HG03457 (cell line): ENCODE measurements at regions not wholly inside any gene's neighbourhood (a gene's known extent, or its start where the extent isn't known, plus 50 kb on each side); places are given as distances from the start of the nearest gene placed in this dataset.

ENCODE experiments used
- ATAC-seq: cut with Tn5 transposase; IDR thresholded peaks from one replicate; pipeline ENCODE4 v1.9.1; 2021; ENCODE audit warnings: moderate number of reproducible peaks; ENCODE audit not compliant: unreplicated experiment

DNA sequence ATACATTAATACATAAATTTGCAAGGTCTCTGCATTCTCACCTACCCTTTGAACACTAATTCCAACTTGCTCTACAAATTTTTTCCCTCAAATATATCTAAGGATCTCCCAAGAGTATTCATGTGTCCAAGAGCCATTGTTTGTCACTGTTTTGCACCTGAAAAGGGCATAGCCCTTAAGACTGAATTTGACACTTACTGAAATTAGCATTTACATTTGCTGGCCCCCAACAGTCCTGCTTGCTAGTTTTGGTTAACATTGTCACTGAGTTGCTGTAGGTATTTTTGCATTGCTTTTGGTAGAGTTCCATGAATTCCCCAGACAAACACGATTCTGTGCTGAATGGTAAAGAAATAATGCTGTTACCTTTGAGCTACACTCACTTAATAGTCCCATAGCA lies 57.3 kb downstream of the KCNA4 start:
- ATAC-seq = no peak

DNA sequence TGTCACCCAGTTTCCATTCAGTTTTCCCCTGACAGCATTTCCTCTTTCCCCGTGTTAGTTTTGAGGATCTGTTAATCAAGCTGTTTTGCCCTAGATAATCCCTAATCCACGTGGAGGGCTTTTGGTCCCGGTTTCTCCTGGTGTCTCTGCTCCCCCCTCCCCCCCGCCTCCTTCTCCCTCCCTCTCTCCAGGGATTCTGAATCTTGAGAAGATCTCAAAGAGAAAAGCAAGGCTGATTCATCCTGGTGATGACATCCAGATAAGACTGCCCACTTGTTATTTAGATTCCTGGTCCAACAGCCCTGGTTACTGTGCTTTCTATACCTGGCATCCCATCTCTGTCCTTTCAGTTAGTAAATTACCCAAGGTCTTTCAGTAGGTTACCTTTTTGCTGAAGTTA lies 59.4 kb downstream of the KCNA4 start:
- ATAC-seq = no peak

DNA sequence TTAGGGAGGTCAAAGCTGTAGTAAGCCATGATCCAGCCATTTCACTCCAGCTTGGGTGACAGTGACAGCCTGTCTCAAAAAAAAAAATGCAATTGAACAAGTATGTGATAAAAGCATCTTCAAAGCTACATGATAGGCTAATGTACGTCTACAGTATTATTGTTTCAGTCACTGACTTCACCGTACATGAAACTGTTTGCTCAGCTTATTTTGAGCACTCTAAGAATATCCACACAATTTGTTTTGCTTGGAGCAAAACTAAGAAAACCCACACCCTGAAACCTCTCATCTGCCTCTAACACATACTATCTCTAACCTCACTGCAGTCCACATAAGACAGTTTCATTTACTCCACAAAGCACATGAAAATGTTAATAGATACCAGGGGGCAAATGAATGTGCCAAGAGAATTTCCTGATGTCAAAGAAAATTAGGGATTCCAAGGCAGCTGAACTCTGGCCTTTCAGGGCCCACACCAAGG lies 60.7 kb downstream of the KCNA4 start:
- ATAC-seq = no peak

DNA sequence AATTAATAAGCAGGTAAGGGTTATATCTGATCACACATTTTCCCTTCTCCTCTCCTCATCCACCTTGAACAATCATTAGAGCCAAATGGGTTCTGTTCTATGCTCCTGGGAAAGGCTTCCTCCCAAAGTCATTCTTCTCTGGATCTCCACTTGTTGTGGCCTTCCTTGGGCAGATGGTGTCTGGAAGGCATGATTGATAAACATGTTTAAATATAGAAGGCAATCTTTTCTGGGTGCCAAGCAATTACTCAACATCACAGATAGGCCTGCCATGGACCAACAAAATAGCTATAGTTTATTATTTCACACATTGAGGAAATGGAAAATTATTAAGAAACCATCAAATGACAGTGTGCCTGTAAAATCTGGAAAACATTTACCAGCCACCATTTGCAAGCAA lies 73.5 kb downstream of the KCNA4 start:
- no peak for ATAC-seq

DNA sequence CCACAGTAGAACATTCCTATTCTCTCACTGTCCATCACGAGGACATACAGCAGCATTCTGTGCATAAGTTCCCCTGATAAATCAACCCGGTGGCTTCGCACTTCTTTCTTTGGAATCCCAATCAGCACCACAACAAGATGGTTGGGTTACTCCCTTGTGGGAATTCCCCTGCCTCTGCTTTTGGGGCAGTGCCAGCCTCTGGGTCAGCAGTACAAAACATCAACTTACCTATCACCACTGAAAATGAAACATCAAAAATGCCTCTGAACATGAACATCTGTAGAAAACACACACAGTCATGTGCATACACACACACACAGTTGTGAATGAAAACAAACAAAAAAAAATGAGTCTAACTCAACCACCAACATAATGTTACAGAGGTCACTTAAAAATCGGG lies 79.3 kb downstream of the KCNA4 start:
- no peak for ATAC-seq

DNA sequence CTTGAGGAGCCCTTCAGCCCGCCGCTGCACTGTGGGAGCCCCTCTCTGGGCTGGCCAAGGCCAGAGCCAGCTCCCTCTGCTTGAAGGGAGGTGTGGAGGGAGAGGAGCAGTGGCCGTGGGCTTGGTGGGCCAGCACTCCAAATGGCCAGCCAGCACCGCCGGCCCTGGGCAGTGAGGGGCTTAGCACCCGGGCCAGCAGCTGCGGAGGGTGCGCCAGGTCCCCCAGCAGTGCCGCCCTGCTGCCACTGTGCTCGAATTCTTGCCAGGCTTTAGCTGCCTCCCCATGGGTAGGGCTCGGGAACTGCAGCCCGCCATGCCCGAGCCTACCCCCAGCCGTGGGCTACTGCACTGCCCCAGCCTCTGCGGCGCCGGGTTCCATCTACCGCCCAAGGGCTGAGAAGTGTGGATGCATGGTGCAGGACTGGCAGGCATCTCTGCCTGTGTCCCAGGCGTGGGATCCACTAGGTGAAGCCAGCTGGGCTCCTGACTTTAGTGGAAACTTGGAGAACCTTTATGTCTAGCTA lies 82.7 kb downstream of the KCNA4 start:
- no peak for ATAC-seq

DNA sequence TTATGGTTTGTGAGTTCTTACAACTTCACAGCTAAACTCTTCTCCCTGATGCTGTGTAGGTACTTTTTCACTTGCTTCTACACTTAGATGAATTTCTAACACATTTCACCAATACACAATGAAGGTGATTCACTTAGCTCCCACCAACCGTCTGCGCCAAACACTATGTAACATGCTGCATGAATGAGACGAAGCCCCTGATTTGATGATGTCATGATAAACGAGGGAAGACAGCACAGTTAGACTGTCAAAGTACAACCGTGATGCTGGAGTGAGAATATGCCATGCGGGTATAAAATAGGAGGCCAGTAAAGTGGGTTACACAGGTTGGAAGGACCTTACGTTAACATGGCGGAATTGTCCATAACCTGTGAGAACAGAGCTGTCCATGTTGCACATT lies 100.8 kb downstream of the KCNA4 start:
- no peak for ATAC-seq

DNA sequence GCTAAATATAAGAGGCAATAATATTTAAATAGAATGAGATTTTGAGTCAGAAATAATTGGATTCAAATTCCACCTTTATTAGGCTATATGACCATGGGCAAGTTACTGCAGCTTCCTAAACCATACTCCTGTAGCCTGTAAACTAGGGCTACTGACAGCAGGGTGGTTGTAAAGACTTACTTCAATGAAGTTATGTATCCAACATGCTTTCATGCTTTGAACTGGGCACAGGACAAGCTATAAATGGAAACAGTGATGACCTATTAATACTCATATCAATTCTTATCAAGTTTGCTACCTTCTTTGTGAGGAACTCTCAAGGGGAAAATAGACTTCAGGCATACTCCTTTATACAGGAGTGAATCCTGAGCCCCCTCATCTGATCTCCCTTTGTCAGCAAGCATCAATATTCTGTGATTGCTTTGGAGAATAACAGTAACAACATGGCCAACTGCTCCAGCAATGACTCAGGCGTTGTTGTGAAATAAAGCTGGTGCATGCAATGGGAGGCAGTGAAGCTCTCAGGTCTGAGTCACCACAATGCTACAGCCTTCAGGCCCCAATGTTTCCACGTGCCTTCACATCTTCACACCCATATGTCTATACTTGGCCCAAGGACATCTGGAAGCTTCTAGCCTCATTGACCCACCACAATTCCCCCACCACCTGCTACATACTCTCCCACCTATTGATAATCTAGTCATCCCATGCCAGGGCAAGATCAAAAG lies 102.5 kb downstream of the KCNA4 start:
- no peak for ATAC-seq

DNA sequence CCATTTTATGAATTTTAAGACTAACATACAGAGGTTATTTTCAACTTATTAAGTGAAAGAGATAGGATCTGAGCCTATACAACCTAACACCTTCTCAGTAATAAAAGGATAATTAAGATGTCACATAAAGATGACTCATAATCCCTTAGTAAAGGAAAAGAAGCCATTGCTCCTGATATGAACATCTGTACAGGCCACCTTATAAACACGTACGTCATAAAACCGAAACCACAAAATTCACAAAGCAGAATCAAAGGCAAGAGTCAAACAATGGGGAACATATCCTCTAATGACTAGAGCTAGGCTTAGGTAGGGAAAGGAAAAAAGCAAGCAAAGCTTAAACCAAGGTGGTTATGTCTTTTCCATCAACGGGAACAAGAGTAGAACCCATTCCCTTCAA lies 103.5 kb downstream of the KCNA4 start:
- ATAC-seq = no peak

DNA sequence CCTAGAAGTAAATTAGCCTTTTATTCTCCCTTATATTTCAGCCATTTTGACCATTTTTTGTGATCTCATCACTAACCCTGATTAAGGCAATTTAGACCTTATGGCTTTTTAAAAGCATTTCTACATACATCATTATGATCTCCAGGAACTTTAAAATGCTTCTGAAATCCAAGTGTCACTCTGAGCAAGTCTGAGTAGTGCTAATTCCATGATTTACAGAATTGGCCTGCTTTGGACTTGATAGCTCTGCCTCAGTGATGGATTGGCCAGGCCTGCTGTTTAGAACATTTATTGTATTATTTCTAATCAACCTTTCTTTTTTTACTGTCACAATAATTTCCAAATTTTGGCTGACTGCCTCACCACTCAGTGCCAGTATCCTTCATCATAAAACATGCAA lies 116.4 kb downstream of the KCNA4 start:
- ATAC-seq = no peak

DNA sequence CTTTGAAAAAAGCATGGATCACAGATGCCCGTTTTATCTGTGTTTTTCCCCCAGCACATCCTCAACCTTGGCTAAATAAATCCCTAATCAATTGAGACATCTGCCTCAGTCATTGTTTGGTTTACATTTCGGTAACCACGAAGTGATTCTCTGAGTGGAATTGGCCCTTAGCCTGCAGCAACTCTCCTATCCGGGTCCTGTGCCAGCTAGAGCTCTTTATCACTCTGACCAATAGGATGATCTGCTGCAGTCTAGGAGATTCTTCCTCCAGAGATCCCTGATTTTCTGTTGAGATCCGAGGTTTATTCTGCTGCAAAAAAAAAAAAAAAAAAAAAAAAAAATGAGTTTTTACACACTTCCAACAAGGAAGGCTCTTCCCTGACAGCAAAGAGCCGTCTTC lies 137.3 kb downstream of the KCNA4 start:
- no peak for ATAC-seq

DNA sequence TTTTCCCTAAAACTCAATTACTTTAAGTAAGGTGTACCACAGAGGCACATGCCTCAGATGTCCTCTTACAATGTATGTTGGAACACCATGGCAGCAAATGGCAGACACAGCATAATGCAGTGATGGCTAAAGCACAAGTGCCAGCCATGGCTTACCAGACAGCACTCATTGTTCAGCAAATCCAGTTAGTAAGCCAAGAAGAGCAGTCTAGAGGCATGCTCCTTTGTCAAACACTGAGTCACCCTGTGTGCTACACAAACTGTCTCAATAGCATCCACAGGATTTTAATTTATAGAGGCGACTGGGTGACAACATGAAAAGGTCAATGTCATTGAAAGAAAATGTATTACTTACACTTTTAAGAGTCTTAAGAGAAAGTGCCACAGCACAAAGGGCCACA lies 140.6 kb downstream of the KCNA4 start:
- ATAC-seq = no peak

DNA sequence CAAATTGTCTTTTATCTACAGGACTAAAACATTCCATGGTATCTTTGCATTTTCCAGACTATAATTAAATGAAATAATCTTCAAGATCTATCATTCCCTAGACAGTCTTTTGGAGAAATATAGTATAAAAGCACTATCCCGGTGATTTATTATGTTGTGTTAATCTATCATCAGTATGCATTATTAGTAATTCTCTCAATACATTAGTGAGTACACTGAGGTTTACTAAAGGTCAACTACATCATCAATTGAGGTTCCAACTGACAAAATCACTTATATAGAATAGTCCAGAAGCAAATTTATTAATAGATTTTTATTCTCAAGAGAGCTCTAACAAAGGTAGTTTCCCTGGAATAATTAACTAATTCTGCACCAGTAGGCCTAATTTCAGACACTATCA lies 169.6 kb downstream of the KCNA4 start:
- no peak for ATAC-seq

DNA sequence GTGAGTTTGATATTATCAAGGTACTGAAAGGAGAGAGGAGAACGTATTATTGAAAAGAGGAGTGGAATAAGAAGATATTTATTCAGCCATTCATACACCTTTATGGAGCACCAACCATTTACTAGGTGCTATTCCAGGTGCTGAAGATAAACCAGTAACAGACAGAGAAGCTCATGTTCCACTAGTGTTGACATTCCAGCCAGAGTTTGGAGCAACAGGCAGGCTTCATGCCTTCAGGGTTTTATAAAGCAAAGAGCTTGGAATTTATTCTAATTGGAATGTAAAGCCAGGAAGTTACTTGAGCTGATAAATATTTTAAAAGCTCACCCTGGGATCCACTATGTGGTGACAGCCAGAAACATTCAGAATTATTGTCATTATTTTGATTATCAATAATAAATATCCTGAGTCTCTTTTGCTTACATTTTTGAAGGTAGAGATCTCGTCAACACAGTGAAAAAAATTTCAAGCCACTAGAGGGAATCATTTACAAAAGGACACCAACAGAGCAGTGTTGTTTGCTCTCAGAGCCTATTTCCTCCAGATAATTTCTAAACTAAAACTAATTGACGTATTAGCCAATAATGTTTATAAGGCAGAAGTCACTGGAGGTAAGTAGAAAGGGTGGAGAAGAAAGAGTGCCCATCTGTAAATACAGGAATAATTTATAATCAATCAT lies 172.0 kb downstream of the KCNA4 start:
- ATAC-seq = no peak

DNA sequence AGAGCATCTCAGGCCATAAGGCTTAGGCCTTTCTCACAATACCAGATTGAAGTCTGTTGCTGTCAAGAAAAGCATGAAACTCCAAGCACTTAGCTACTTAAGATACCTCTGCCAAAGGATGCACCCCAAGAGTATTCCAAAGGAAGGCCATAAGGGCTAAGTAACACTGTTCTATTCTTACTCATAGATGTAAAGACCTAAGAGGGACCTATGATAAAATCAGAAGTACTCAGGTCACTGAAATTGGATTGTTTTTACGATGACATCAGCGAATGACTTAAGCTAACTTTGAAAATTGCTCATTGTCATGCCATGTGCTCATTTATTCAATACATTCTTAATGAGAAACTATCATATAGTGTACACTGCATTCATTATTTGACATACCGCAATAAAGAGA lies 172.8 kb downstream of the KCNA4 start:
- ATAC-seq = no peak

DNA sequence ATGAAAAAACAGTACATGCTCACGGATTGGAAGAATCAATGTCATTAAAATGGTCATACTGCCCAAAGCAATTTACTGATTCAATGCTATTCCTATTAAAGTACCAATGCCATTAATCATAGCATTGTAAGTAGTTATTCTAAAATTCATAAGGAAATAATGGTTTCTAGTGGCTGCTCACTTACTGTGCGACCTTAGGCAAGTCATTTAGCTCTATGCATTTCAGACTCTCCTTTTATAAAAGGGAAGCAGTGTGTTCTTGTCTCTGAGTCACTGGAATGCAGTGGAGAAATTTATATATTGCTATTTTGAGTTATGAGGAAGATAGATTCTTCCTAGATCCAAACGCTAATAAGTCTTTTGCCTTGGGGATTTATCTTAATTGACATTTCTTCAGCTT lies 174.8 kb downstream of the KCNA4 start:
- no peak for ATAC-seq

DNA sequence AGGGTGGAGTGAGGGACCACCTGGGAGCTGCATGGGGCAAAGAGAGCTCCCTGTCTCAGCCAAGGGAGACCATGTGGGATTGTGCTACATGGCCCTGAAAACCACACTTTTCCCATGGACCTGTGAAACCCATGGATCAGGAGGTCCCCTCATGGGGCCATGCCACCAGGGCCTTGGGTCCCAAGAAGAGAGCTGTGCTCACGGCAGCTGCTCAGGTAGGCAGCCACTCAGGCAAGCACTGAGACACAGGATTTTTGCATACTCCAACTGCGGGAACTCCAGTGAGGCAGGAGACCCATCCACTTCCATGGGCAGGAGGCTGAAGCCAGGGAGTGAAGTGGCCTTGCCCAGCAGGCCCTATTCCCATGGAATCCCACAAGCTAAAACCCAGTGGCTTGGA lies 190.0 kb downstream of the KCNA4 start:
- no peak for ATAC-seq

DNA sequence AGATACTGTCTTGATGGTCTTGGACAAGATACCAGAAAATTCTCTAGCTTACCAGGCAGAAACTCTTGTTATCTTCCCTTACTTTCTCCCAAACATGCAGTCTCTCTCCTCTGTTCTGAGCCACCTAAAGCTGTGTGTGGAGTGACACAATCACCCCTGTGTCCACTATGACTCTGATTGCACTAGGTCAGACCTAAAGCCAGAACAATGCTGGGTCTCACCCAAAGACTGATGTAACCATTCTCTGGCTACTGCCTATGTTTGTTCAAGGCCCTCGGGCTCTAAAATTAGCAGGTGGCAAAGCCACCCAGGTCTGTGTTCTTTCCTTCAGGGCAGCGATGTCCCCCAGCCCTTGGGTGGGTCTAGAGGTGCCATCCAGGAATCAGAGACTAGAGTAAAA lies 200.5 kb downstream of the KCNA4 start:
- no peak for ATAC-seq

DNA sequence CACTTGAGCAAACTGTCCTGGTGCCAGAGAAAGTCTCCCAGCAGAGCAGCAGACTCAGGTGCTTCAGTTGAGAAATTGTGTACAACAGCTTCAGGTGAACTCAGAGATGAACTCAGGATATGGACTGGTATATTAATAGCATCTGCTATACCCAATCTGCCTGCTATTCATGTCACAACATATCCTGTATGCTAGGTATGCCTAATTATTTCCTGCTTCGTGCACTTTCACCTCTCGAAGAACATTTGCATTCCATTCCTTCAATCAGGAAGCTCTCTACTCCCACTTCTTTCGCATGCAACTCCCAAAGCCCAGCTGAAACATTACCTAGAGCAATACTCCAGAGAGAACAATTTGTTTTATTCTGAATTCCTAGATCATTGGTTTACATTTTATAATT lies 207.7 kb downstream of the KCNA4 start:
- no peak for ATAC-seq

DNA sequence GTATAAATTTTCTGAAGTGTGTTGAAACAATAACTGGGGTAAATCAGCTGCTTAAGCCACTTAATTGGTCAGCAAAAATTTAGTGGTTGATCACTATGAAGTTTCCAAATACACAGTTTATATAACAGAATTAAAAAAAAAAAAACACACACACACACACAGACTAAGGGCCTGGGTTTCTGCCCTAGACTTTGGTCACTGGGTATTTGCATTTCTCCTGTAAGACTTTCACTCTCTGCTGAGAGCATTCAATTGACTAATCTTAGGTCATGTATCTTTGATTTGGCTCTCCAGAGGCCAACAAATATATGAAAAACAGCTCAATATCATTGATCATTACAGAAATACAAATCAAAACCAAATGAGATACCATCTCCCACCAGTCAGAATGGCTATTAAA lies 214.3 kb downstream of the KCNA4 start:
- no peak for ATAC-seq

DNA sequence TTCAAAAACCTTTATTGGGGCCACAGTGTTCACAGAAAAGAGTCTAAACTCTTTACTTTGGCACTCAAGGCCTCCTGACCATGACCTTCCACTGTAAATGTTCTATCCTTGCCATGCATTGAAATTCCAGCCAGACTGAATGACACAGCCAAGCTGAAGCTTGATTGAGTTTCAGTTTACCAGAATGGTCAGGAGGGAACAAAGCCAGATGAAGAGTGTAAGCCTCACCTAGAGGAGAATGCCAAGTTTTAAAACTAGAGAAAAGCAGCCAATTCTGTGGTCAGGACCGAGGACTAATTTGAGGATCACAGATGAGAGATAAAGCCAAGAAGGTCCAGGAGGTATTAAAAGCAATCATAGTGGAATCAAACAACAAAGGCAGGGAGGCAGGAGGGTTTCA lies 215.3 kb downstream of the KCNA4 start:
- ATAC-seq = no peak

DNA sequence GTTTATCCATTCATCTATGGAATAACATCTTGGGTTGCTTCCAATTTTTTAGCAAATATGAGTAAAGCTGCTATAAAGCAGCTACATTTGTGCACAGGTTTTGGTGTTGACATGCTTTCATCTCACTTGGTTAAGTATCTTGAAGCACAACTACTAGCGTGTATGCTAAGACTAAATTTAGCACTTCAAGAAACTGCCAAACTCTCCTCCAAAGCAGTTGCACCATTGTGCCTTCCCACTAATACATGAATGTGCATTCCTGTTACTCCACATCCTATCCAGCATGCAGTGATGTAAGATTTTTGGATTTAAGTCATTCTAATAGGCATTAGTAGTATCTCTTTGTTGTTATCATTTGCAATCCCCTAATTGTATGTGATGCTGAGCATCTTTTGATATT lies 230.7 kb downstream of the KCNA4 start:
- ATAC-seq = no peak

DNA sequence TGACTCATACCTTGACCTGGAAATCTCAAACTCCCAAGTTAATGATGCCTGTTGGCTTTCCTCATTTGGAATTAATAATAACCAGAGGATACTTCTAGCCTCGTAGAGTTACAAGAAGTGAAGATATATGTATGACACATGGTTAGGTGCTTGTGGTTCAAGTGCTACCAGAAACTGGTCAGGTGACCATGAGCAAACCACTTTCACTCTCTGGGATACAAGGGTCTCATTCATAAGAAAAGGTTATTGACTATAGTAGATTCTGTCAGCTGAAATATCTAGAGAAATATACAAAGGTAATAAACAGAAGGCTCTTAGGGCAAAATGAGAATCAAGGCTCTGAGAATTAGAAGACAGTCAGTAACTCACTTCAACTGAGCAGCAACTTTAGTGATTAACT lies 233.3 kb downstream of the KCNA4 start:
- ATAC-seq = no peak
